ENCODE measurements at regions not wholly inside any gene's neighbourhood (a gene's known extent, or its start where the extent isn't known, plus 50 kb on each side); places are given as distances from the start of the nearest gene placed in this dataset.

DNA sequence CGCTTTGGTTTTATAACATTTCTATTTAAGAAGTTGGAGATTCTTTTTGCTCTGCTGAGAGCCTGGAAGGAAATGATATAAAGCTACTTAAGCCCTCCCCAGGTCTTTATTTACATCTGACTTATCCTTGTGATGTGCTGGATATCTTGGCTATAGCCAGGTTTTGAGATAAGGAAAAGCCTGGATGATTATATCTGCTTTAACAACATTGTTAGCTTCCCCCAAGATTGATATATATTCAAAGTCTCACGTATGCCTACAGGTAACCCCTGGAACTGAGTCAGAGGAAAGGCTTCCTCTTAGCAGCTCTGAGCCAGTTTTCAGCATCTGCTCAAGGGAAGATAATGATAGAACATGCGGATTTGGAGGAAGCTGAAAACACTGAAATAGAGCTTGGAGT lies 61.5 kb upstream of the CRBN start:
- TF ChIP-seq RNF2 (IDR thresholded peaks at IDR 0.05) (no peak), ZNF77 (CRISPR knock-in tag; IDR thresholded peaks at IDR 0.05) (no peak), ELF1 (tag; IDR thresholded peaks at IDR 0.05) (no peak), ZNF274 (IDR thresholded peaks at IDR 0.05; ENCODE audit: borderline replicate concordance, low read depth, low read length) (no peak), TBL1XR1 (IDR thresholded peaks at IDR 0.05; ENCODE audit: low read length in 2 of 2) (no peak), SMAD1 (IDR thresholded peaks at IDR 0.05; ENCODE audit: low read depth, low read length, partially characterized antibody) (no peak), ZNF431 (CRISPR knock-in tag; IDR thresholded peaks at IDR 0.05) (no peak)

All from K562 (cell line).